Endothelial cell of umbilical vein (primary cell): ENCODE measurements at regions not wholly inside any gene's neighbourhood (a gene's known extent, or its start where the extent isn't known, plus 50 kb on each side); places are given as distances from the start of the nearest gene placed in this dataset.

Experiments
- BruUV-seq: library from RNA; stranded (reverse); fragments of 400-500 nt; replicated peaks from 2 replicates; lab custom pipeline; 2021; lab: Mats Ljungman, UMichigan
- CTCF ChIA-PET: fragments of 300-600, 350-600 bp; sonication (Branson Sonifier 250); formaldehyde crosslinking; loops from one replicate; lab custom pipeline; 2021; ENCODE audit warnings: antibody characterized with exemption, inconsistent platforms; lab: Charles Lee
- POLR2A ChIA-PET: fragments of 300-600, 350-600 bp; sonication (Branson Sonifier 250); formaldehyde crosslinking; loops from one replicate; lab custom pipeline; 2021; ENCODE audit warnings: antibody characterized with exemption, inconsistent platforms; lab: Charles Lee
- DNase-seq: peaks from one replicate; pipeline ENCODE4 v3.0.0-alpha.2; 2011; ENCODE audit warnings: low read depth, low spot score
- FAIRE-seq: peaks from 2 replicates; lab custom pipeline; 2011; peaks lifted over from hg19 to GRCh38; lab: Jason Lieb, UNC
- H2AFZ ChIP-seq: 2 replicates; pipeline ENCODE4 v1.6.0; 2012; ENCODE audit warnings: low read depth, low read length, control low read depth, inconsistent platforms
- H3K27ac ChIP-seq: 2 replicates; pipeline ENCODE4 v1.5.1; 2011; ENCODE audit warnings: low read depth, mild to moderate bottlenecking, control low read depth, low read length, moderate library complexity; ENCODE audit not compliant: insufficient read depth
- H3K27me3 ChIP-seq, 2 experiments: 2 replicates each; pipeline versions ENCODE4 v1.6.0 to v1.6.1; 2011; ENCODE audit warnings: low read length in 2 of 2, mixed read lengths in 1 of 2; ENCODE audit not compliant: control insufficient read depth in 2 of 2, insufficient read depth in 2 of 2
- H3K36me3 ChIP-seq, 2 experiments: 2 replicates in 1 of 2; 3 replicates in 1 of 2; pipeline ENCODE4 v1.5.1; 2011; ENCODE audit warnings: low read length in 2 of 2, mild to moderate bottlenecking in 1 of 2, moderate library complexity in 1 of 2; ENCODE audit not compliant: control insufficient read depth in 2 of 2, insufficient read depth in 2 of 2; ENCODE audit errors: extremely low read depth in 1 of 2
- H3K4me1 ChIP-seq: 3 replicates; pipeline ENCODE4 v1.5.1; 2011; ENCODE audit warnings: mild to moderate bottlenecking, low read length; ENCODE audit not compliant: control insufficient read depth, insufficient read depth; ENCODE audit errors: extremely low read depth
- H3K4me2 ChIP-seq: 2 replicates; pipeline ENCODE4 v1.6.1; 2011; ENCODE audit warnings: low read length, control low read depth, mixed read lengths; ENCODE audit not compliant: insufficient read depth
- H3K4me3 ChIP-seq, 3 experiments: fragments of 200-600 bp in 1 of 3; sonication (generic), shearing (Covaris generic) in 1 of 3; replicated peaks in 1 of 3; 2 replicates each; pipeline ENCODE4 v1.5.1; 2011 to 2016; ENCODE audit warnings: control low read depth in 3 of 3, low read length in 3 of 3, mild to moderate bottlenecking in 2 of 3, inconsistent platforms in 1 of 3, low read depth in 1 of 3, moderate library complexity in 1 of 3; ENCODE audit not compliant: insufficient read depth in 1 of 3
- H3K79me2 ChIP-seq: 2 replicates; pipeline ENCODE4 v1.6.0; 2012; ENCODE audit warnings: low read length, inconsistent platforms; ENCODE audit not compliant: control insufficient read depth, insufficient read depth
- H3K9ac ChIP-seq: replicated peaks from 2 replicates; pipeline ENCODE3; 2011; ENCODE audit warnings: low read length, control low read depth; ENCODE audit not compliant: insufficient read depth; ENCODE audit errors: extremely low read depth
- H3K9me1 ChIP-seq: replicated peaks from 3 replicates; pipeline ENCODE4 v1.6.0; 2011; ENCODE audit warnings: mild to moderate bottlenecking, low read length; ENCODE audit not compliant: control insufficient read depth, insufficient read depth; ENCODE audit errors: extremely low read depth
- H3K9me3 ChIP-seq: replicated peaks from 2 replicates; pipeline ENCODE4 v1.5.1; 2012; ENCODE audit warnings: low read length, inconsistent platforms; ENCODE audit not compliant: control insufficient read depth, insufficient read depth
- H4K20me1 ChIP-seq: replicated peaks from 2 replicates; pipeline ENCODE3; 2011; ENCODE audit warnings: mild to moderate bottlenecking, low read length; ENCODE audit not compliant: control insufficient read depth, insufficient read depth; ENCODE audit errors: extremely low read depth
- CTCF ChIP-seq, 2 donors: IDR thresholded peaks; 1 replicate in 1 of 2; 2 replicates in 1 of 2; pipeline ENCODE4 v1.5.1; 2011; ENCODE audit warnings: low read length in 2 of 2, mild to moderate bottlenecking in 2 of 2, moderate library complexity in 2 of 2, control low read depth in 1 of 2, inconsistent platforms in 1 of 2, low read depth in 1 of 2; ENCODE audit not compliant: insufficient read depth in 1 of 2; ENCODE audit errors: extremely low read depth in 1 of 2
- EZH2 ChIP-seq: IDR thresholded peaks from 2 replicates; pipeline ENCODE4 v1.6.1; 2012; ENCODE audit warnings: borderline replicate concordance, low read depth, mild to moderate bottlenecking, moderate library complexity, low read length, inconsistent platforms; ENCODE audit not compliant: severe bottlenecking
- FOS ChIP-seq: IDR thresholded peaks from 2 replicates; pipeline ENCODE4 v1.6.1; 2011; ENCODE audit warnings: mild to moderate bottlenecking, low read length, moderate library complexity, borderline replicate concordance; ENCODE audit not compliant: insufficient read depth
- GATA2 ChIP-seq: IDR thresholded peaks from 2 replicates; pipeline ENCODE4 v1.7.0; 2011; ENCODE audit warnings: low read depth, mild to moderate bottlenecking, moderate library complexity, mixed read lengths, low read length; ENCODE audit not compliant: insufficient read length, insufficient read depth
- JUN ChIP-seq: IDR thresholded peaks from 2 replicates; pipeline ENCODE4 v1.6.1; 2011; ENCODE audit warnings: borderline replicate concordance, low read depth; ENCODE audit not compliant: insufficient read length, insufficient read depth
- MYC ChIP-seq: IDR thresholded peaks from one replicate; pipeline ENCODE4 v1.6.1; 2011; ENCODE audit warnings: mild to moderate bottlenecking, low read depth, low read length
- POLR2A ChIP-seq: IDR thresholded peaks from 2 replicates; pipeline ENCODE4 v1.6.1; 2012; ENCODE audit warnings: low read depth, mild to moderate bottlenecking, control low read depth, low read length
- POLR2AphosphoS5 ChIP-seq: IDR thresholded peaks from 2 replicates; pipeline ENCODE4 v1.6.1; 2012; ENCODE audit warnings: low read depth, mild to moderate bottlenecking, control low read depth, low read length, moderate library complexity; ENCODE audit not compliant: insufficient read depth
- dilution Hi-C: fragments of 300-500 bp; cut with MboI; formaldehyde crosslinking; loops from one replicate; pipeline ENCODE4 v1.15.0; 2019; ENCODE audit warnings: low sequenced_read_pairs; ENCODE audit not compliant: extremely low pct_ligation_motif_present
- intact Hi-C: fragments of 100-400 bp; cut with micrococcal nuclease; formaldehyde crosslinking; loops from one replicate; pipeline ENCODE4 v1.10.0; 2022
- TF ChIP-seq, protein P1 (sequence below): IDR thresholded peaks from 2 replicates; pipeline ENCODE4 v1.6.1; 2011; ENCODE audit not compliant: insufficient read depth, insufficient read length

- Histone ChIP-seq H3K27ac (no peak overlapping the region), H3K9ac (no peak overlapping the region), H3K36me3 (no peaks in the 10 kb centered on the region), H4K20me1 (no peaks in the 10 kb centered on the region), H3K4me3 (no peak overlapping the region), H3K79me2 (no peaks in the 10 kb centered on the region), H3K9me1 (no peaks in the 10 kb centered on the region), H3K4me1 (no peaks in the 10 kb centered on the region), H3K4me2 (no peak overlapping the region), H2AFZ (no peak overlapping the region), H3K27me3 (peaks cover 0 to 1% of the 10 kb centered on the region in 2 experiments), H3K9me3 (no peaks in the 10 kb centered on the region)
- ChIA-PET CTCF (no interaction called here), POLR2A (no interaction called here)
- BruUV-seq: no TSS peak
- DNase-seq (no peak), FAIRE-seq (no peak)
- no peak for TF ChIP-seq MYC
- TF ChIP-seq FOS: no peak
- TF ChIP-seq, protein P1, sequence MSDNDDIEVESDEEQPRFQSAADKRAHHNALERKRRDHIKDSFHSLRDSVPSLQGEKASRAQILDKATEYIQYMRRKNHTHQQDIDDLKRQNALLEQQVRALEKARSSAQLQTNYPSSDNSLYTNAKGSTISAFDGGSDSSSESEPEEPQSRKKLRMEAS: no peak
- TF ChIP-seq POLR2A: no peak
- no peak for TF ChIP-seq JUN
- no peak for TF ChIP-seq CTCF (IDR thresholded peaks at IDR 0.05; ENCODE audit: extremely low read depth in 1 of 2, insufficient read depth in 1 of 2, low read depth in 1 of 2, low read length in 2 of 2)
- no peak for TF ChIP-seq EZH2
- TF ChIP-seq POLR2AphosphoS5: no peak
- TF ChIP-seq GATA2: no peak
- intact Hi-C loops: loop anchor here (5.0 kb wide), 1 partner anchor 501 kb away; no protein-coding TSS in a partner anchor
- dilution Hi-C loops: no loop called here
Measured at GRCh38 chr5:114308508-114308907, 53.4 kb upstream of the KCNN2 start.
